Fibroblast of the aortic adventitia (primary cell): ENCODE measurements at regions not wholly inside any gene's neighbourhood (a gene's known extent, or its start where the extent isn't known, plus 50 kb on each side); places are given as distances from the start of the nearest gene placed in this dataset.

Experiments
- DNase-seq: peaks from one replicate; pipeline ENCODE4 v3.0.0-alpha.2; 2010; ENCODE audit warnings: low read depth
- H3K4me3 ChIP-seq: 2 replicates; pipeline ENCODE4 v1.5.1; 2011; ENCODE audit warnings: low read depth, mild to moderate bottlenecking, control low read depth, low read length, moderate library complexity
- CTCF ChIP-seq: IDR thresholded peaks from 2 replicates; pipeline ENCODE4 v1.5.1; 2011; ENCODE audit warnings: mild to moderate bottlenecking, low read length, control low read depth, inconsistent platforms; ENCODE audit not compliant: insufficient read depth

- no peak for TF ChIP-seq CTCF
- DNase-seq: no peak
These were observed 50.6 kb upstream of the NTPCR start for GRCh38 chr1:232899839-232900238.

More at GRCh38 chr1:232899839-232900238, 50.6 kb upstream of the NTPCR start:
- H3K4me3 ChIP-seq: no peak overlapping the region
